MM.1S (cell line): ENCODE measurements at regions not wholly inside any gene's neighbourhood (a gene's known extent, or its start where the extent isn't known, plus 50 kb on each side); places are given as distances from the start of the nearest gene placed in this dataset.

ENCODE experiments used
- EZH2 ChIP-seq: fragments of 300-600 bp; sonication (generic); optimal IDR thresholded peaks from 2 replicates; pipeline ENCODE3; 2017; ENCODE audit warnings: low read depth, mild to moderate bottlenecking, antibody characterized with exemption, low read length, mixed read lengths
- TF ChIP-seq, protein P1 (sequence below): fragments of 300-600 bp; sonication (generic); IDR thresholded peaks from 2 replicates; pipeline ENCODE4 v1.5.1; 2016; ENCODE audit warnings: antibody characterized with exemption, low read length, mixed read lengths

- TF ChIP-seq, protein P1, sequence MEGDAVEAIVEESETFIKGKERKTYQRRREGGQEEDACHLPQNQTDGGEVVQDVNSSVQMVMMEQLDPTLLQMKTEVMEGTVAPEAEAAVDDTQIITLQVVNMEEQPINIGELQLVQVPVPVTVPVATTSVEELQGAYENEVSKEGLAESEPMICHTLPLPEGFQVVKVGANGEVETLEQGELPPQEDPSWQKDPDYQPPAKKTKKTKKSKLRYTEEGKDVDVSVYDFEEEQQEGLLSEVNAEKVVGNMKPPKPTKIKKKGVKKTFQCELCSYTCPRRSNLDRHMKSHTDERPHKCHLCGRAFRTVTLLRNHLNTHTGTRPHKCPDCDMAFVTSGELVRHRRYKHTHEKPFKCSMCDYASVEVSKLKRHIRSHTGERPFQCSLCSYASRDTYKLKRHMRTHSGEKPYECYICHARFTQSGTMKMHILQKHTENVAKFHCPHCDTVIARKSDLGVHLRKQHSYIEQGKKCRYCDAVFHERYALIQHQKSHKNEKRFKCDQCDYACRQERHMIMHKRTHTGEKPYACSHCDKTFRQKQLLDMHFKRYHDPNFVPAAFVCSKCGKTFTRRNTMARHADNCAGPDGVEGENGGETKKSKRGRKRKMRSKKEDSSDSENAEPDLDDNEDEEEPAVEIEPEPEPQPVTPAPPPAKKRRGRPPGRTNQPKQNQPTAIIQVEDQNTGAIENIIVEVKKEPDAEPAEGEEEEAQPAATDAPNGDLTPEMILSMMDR, result no peak
- TF ChIP-seq EZH2, result no peak
Observed at GRCh38 chr1:14245954-14246353, 352.5 kb upstream of the KAZN start.
